ENCODE measurements at regions not wholly inside any gene's neighbourhood (a gene's known extent, or its start where the extent isn't known, plus 50 kb on each side); places are given as distances from the start of the nearest gene placed in this dataset.

GRCh38 chr14:40847480-40847879, 759.2 kb upstream of the LRFN5 start:
- no peak for DNase-seq (ENCODE audit: low spot score)
- no peaks in the 10 kb centered on the region for H3K4me1 ChIP-seq (ENCODE audit: control insufficient read depth in 4 of 4, insufficient read depth in 4 of 4, low read length in 3 of 4)
- H3K9ac ChIP-seq (ENCODE audit: low read depth in 1 of 2, low read length in 2 of 2): no peak overlapping the region
- no peak overlapping the region for H3K4me3 ChIP-seq (ENCODE audit: low read depth in 1 of 3, low read length in 3 of 3)
- H3K27ac ChIP-seq (ENCODE audit: low read depth in 1 of 2, low read length in 2 of 2): no peak overlapping the region
- H3K27me3 ChIP-seq (ENCODE audit: control insufficient read depth in 4 of 4, insufficient read depth in 4 of 4, low read length in 3 of 4): no peaks in the 10 kb centered on the region
- TF ChIP-seq, protein P1, sequence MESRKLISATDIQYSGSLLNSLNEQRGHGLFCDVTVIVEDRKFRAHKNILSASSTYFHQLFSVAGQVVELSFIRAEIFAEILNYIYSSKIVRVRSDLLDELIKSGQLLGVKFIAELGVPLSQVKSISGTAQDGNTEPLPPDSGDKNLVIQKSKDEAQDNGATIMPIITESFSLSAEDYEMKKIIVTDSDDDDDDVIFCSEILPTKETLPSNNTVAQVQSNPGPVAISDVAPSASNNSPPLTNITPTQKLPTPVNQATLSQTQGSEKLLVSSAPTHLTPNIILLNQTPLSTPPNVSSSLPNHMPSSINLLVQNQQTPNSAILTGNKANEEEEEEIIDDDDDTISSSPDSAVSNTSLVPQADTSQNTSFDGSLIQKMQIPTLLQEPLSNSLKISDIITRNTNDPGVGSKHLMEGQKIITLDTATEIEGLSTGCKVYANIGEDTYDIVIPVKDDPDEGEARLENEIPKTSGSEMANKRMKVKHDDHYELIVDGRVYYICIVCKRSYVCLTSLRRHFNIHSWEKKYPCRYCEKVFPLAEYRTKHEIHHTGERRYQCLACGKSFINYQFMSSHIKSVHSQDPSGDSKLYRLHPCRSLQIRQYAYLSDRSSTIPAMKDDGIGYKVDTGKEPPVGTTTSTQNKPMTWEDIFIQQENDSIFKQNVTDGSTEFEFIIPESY (IDR thresholded peaks at IDR 0.05): no peak
- TF ChIP-seq HNF4G (IDR thresholded peaks at IDR 0.05) (no peak), NR2F2 (IDR thresholded peaks at IDR 0.05) (no peak), FOXA2 (IDR thresholded peaks at IDR 0.05) (no peak), JUND (IDR thresholded peaks at IDR 0.05) (no peak), YY1 (IDR thresholded peaks at IDR 0.05) (no peak), EGR1 (IDR thresholded peaks at IDR 0.05; ENCODE audit: low read depth in 2 of 2) (no peak), RAD21 (IDR thresholded peaks at IDR 0.05) (no peak), TAF1 (conservative IDR thresholded peaks at IDR 0.05) (no peak), GABPA (IDR thresholded peaks at IDR 0.05 in 1 of 2, conservative IDR thresholded peaks at IDR 0.05 in 1 of 2) (no peak), SP1 (IDR thresholded peaks at IDR 0.05) (no peak), FOXA1 (IDR thresholded peaks at IDR 0.05) (no peak), ATF3 (IDR thresholded peaks at IDR 0.05) (no peak), RXRA (IDR thresholded peaks at IDR 0.05) (no peak), HNF4A (conservative IDR thresholded peaks at IDR 0.05) (no peak)
- TF ChIP-seq, protein P2, sequence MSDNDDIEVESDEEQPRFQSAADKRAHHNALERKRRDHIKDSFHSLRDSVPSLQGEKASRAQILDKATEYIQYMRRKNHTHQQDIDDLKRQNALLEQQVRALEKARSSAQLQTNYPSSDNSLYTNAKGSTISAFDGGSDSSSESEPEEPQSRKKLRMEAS (IDR thresholded peaks at IDR 0.05): no peak
- TF ChIP-seq, protein P3, sequence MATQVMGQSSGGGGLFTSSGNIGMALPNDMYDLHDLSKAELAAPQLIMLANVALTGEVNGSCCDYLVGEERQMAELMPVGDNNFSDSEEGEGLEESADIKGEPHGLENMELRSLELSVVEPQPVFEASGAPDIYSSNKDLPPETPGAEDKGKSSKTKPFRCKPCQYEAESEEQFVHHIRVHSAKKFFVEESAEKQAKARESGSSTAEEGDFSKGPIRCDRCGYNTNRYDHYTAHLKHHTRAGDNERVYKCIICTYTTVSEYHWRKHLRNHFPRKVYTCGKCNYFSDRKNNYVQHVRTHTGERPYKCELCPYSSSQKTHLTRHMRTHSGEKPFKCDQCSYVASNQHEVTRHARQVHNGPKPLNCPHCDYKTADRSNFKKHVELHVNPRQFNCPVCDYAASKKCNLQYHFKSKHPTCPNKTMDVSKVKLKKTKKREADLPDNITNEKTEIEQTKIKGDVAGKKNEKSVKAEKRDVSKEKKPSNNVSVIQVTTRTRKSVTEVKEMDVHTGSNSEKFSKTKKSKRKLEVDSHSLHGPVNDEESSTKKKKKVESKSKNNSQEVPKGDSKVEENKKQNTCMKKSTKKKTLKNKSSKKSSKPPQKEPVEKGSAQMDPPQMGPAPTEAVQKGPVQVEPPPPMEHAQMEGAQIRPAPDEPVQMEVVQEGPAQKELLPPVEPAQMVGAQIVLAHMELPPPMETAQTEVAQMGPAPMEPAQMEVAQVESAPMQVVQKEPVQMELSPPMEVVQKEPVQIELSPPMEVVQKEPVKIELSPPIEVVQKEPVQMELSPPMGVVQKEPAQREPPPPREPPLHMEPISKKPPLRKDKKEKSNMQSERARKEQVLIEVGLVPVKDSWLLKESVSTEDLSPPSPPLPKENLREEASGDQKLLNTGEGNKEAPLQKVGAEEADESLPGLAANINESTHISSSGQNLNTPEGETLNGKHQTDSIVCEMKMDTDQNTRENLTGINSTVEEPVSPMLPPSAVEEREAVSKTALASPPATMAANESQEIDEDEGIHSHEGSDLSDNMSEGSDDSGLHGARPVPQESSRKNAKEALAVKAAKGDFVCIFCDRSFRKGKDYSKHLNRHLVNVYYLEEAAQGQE (IDR thresholded peaks at IDR 0.05): no peak
- TF ChIP-seq, protein P4, sequence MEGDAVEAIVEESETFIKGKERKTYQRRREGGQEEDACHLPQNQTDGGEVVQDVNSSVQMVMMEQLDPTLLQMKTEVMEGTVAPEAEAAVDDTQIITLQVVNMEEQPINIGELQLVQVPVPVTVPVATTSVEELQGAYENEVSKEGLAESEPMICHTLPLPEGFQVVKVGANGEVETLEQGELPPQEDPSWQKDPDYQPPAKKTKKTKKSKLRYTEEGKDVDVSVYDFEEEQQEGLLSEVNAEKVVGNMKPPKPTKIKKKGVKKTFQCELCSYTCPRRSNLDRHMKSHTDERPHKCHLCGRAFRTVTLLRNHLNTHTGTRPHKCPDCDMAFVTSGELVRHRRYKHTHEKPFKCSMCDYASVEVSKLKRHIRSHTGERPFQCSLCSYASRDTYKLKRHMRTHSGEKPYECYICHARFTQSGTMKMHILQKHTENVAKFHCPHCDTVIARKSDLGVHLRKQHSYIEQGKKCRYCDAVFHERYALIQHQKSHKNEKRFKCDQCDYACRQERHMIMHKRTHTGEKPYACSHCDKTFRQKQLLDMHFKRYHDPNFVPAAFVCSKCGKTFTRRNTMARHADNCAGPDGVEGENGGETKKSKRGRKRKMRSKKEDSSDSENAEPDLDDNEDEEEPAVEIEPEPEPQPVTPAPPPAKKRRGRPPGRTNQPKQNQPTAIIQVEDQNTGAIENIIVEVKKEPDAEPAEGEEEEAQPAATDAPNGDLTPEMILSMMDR (IDR thresholded peaks at IDR 0.05; ENCODE audit: low read depth, low read length, missing input control): no peak
- H3K36me3 ChIP-seq (ENCODE audit: control insufficient read depth in 4 of 4, insufficient read depth in 3 of 4, low read depth in 1 of 4, low read length in 3 of 4): no peaks in the 10 kb centered on the region
- H3K9me3 ChIP-seq (ENCODE audit: control insufficient read depth in 4 of 4, low read length in 3 of 4): no peaks in the 10 kb centered on the region

GRCh38 chr14:40842816-40843215, 763.9 kb upstream of the LRFN5 start:
- H3K9ac ChIP-seq (ENCODE audit: low read depth in 1 of 2, low read length in 2 of 2): no peak overlapping the region
- H3K27me3 ChIP-seq (ENCODE audit: control insufficient read depth in 4 of 4, insufficient read depth in 4 of 4, low read length in 3 of 4): no peaks in the 10 kb centered on the region
- no peak overlapping the region for H3K4me3 ChIP-seq (ENCODE audit: low read depth in 1 of 3, low read length in 3 of 3)
- no peaks in the 10 kb centered on the region for H3K4me1 ChIP-seq (ENCODE audit: control insufficient read depth in 4 of 4, insufficient read depth in 4 of 4, low read length in 3 of 4)
- H3K36me3 ChIP-seq (ENCODE audit: control insufficient read depth in 4 of 4, insufficient read depth in 3 of 4, low read depth in 1 of 4, low read length in 3 of 4): no peaks in the 10 kb centered on the region
- TF ChIP-seq, protein P3 (IDR thresholded peaks at IDR 0.05): no peak
- TF ChIP-seq, protein P1 (IDR thresholded peaks at IDR 0.05): no peak
- TF ChIP-seq FOXA2 (IDR thresholded peaks at IDR 0.05) (no peak), GABPA (IDR thresholded peaks at IDR 0.05 in 1 of 2, conservative IDR thresholded peaks at IDR 0.05 in 1 of 2) (no peak), YY1 (IDR thresholded peaks at IDR 0.05) (no peak), RAD21 (IDR thresholded peaks at IDR 0.05) (no peak)
- DNase-seq (ENCODE audit: low spot score): no peak
- no peaks in the 10 kb centered on the region for H3K9me3 ChIP-seq (ENCODE audit: control insufficient read depth in 4 of 4, low read length in 3 of 4)
- no peak overlapping the region for H3K27ac ChIP-seq (ENCODE audit: low read depth in 1 of 2, low read length in 2 of 2)
